PFSK-1 (cell line): ENCODE measurements at regions not wholly inside any gene's neighbourhood (a gene's known extent, or its start where the extent isn't known, plus 50 kb on each side); places are given as distances from the start of the nearest gene placed in this dataset.

Experiments used
- FOXP2 ChIP-seq: optimal IDR thresholded peaks from 2 replicates; pipeline ENCODE3; 2011; ENCODE audit warnings: borderline replicate concordance, control low read depth, inconsistent platforms; ENCODE audit not compliant: insufficient read depth; ENCODE audit errors: extremely low read length, extremely low read depth
- POLR2AphosphoS5 ChIP-seq: IDR thresholded peaks from 2 replicates; pipeline ENCODE4 v1.6.1; 2012; ENCODE audit warnings: low read depth, mild to moderate bottlenecking, control low read depth, low read length, moderate library complexity
- REST ChIP-seq, 2 experiments: IDR thresholded peaks; 2 replicates each; pipeline versions ENCODE4 v1.6.1 to v1.8.0; 2011 to 2012; ENCODE audit warnings: low read depth in 2 of 2, low read length in 2 of 2, control low read depth in 1 of 2, inconsistent platforms in 1 of 2, mild to moderate bottlenecking in 1 of 2, moderate library complexity in 1 of 2; ENCODE audit not compliant: insufficient read depth in 1 of 2
- SIN3A ChIP-seq: IDR thresholded peaks from 2 replicates; pipeline ENCODE4 v1.6.1; 2012; ENCODE audit warnings: mild to moderate bottlenecking, low read length, moderate library complexity, borderline replicate concordance; ENCODE audit not compliant: insufficient read depth
- TAF1 ChIP-seq: IDR thresholded peaks from 2 replicates; pipeline ENCODE4 v1.6.1; 2012; ENCODE audit warnings: low read length, control low read depth, borderline replicate concordance; ENCODE audit not compliant: insufficient read depth

DNA sequence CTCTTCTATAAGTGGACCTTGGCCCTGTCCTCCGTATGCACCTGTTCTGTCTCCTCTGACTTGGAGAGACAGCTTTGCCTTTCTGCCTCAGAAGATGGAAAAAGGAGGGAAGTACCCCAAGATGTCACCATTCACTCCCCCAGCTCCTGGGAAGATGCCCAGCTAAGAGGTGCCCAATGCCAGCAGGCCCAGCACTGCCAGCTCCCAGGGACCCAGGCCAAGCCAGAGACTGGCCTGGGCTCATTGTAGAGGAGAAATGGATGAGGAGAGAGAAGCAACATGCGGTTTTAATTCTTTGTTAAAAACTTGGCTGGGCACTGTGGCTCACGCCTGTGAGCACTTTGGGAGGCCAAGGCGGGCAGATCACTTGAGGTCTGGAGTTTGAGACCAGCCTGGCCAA, 111.5 kb upstream of the ZNF507 start:
- TF ChIP-seq TAF1 (no peak), SIN3A (no peak), REST (IDR thresholded peaks at IDR 0.05; ENCODE audit: insufficient read depth in 1 of 2, low read depth in 2 of 2, low read length in 2 of 2) (no peak), FOXP2 (no peak), POLR2AphosphoS5 (no peak)

DNA sequence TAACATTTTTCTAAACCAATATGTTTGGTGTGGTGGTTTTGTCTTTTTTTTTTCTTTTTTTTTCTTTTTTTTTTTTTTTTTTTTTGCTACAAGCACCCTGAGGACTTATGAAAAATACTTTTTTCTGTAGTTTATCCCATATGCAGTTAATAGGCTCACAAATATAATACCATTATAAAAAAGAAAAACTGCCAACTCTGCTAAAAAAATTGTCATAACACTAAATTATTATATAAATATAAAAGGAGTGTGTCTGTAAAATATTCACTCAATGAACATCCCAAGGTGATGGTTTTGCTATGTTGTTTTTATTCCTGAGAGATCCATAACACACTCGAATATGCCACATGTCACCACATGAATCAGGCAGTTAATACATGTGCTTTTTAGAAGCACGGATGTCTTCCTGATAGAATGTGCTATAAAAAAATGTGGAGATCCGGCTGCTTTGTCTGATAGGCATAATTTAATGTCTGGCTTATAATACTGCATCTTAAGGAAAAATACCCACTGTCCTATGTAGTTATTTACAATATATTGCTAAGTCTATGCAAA, 110.7 kb upstream of the ZNF507 start:
- TF ChIP-seq POLR2AphosphoS5, result no peak
- no peak for TF ChIP-seq REST (IDR thresholded peaks at IDR 0.05; ENCODE audit: insufficient read depth in 1 of 2, low read depth in 2 of 2, low read length in 2 of 2)
- no peak for TF ChIP-seq TAF1
- no peak for TF ChIP-seq FOXP2
- no peak for TF ChIP-seq SIN3A

DNA sequence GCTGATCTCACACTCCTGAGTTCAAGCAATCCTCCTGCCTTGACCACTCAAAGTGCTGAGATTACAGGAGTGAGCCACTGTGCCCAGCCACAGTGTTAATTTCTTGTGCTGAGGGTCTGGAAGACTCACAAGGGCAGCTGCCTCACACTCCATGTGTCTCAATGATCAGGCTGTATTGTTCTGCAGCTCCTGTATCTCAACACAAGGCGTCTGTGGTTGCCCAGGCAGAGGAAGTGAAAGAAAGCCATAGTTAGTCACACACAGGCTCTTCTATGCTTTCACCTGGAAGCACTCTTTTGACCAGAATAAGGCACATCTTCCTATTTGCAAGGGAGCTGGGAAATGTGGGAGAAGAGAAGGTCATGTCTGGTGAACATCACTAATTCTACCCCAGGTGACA, 107.3 kb upstream of the ZNF507 start:
- TF ChIP-seq TAF1 (no peak), FOXP2 (no peak), POLR2AphosphoS5 (no peak), REST (IDR thresholded peaks at IDR 0.05; ENCODE audit: insufficient read depth in 1 of 2, low read depth in 2 of 2, low read length in 2 of 2) (no peak), SIN3A (no peak)

DNA sequence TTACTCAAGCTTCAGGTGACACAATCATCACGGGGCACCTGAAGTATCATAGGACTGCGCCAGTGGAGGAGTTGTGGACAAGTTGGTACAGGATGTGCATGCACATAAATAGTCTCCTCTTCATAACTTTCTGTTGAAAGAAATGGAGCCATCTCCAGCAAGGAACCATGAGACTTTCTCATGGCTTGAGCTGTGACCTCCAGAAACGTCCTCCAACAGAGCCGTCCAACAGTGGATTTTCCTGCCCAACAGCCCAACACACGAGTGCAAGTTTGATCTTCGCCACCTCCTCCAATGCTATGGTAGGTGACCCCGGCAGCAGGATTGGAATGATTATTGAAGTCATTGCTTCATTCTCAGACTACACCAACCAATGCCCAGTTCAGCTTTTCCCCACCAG, 105.1 kb upstream of the ZNF507 start:
- TF ChIP-seq TAF1 (no peak), SIN3A (no peak), FOXP2 (no peak), POLR2AphosphoS5 (no peak), REST (IDR thresholded peaks at IDR 0.05; ENCODE audit: insufficient read depth in 1 of 2, low read depth in 2 of 2, low read length in 2 of 2) (no peak)

- TF ChIP-seq REST (IDR thresholded peaks at IDR 0.05; ENCODE audit: insufficient read depth in 1 of 2, low read depth in 2 of 2, low read length in 2 of 2) (no peak), POLR2AphosphoS5 (no peak), FOXP2 (no peak), TAF1 (no peak), SIN3A (no peak)
Measured at GRCh38 chr19:32241306-32241705, 104.1 kb upstream of the ZNF507 start.
